ENCODE measurements at regions not wholly inside any gene's neighbourhood (a gene's known extent, or its start where the extent isn't known, plus 50 kb on each side); places are given as distances from the start of the nearest gene placed in this dataset.

- H3K27me3 ChIP-seq (ENCODE audit: control insufficient read depth in 1 of 2, insufficient read depth in 2 of 2, low read length in 2 of 2), result no peaks in the 10 kb centered on the region
- ATAC-seq, result no peak
- no peak for TF ChIP-seq SAP130 (CRISPR knock-in tag; IDR thresholded peaks at IDR 0.05; ENCODE audit: low read depth)
- no peak for TF ChIP-seq AKNA (CRISPR knock-in tag; IDR thresholded peaks at IDR 0.05; ENCODE audit: borderline replicate concordance)
- no peak overlapping the region for H3K9ac ChIP-seq (ENCODE audit: insufficient read depth, low read depth, low read length)
- no TSS peak for BruUV-seq (replicated peaks)
- H2AFZ ChIP-seq (ENCODE audit: low read length), result no peak overlapping the region
- in situ Hi-C loops (cut with HindIII; ENCODE audit: extremely low pct_ligation_motif_present, low pct_unique_long_range_greater_than_20kb), result no loop called here
- POLR2A ChIA-PET, result no interaction called here
- 0% methylated on average over 1 of the region's 1 CpG for WGBS (ENCODE audit: low lambda C conversion rate)
- no peak overlapping the region for H3K4me3 ChIP-seq (replicated peaks in 1 of 3; ENCODE audit: insufficient read depth in 1 of 3, low read depth in 2 of 3, low read length in 3 of 3)
- no peaks in the 10 kb centered on the region for H3K4me1 ChIP-seq (ENCODE audit: insufficient read depth, low read length)
- H4K20me1 ChIP-seq (ENCODE audit: insufficient read depth, low read length), result no peaks in the 10 kb centered on the region
- FAIRE-seq, result no peak
- no peak for DNase-seq (ENCODE audit: low spot score)
- no peak overlapping the region for H3K4me2 ChIP-seq (ENCODE audit: low read depth, low read length)
- no peak overlapping the region for H3K27ac ChIP-seq (ENCODE audit: extremely low read length, insufficient read depth, low read length)
- no peaks in the 10 kb centered on the region for H3K36me3 ChIP-seq (replicated peaks in 1 of 2; ENCODE audit: control insufficient read depth in 1 of 2, insufficient read depth in 2 of 2, low read length in 2 of 2)
- CTCF ChIA-PET (ENCODE audit: low intra/inter-chr PET ratio, low total read pairs), result no interaction called here
- intact Hi-C loops (cut with micrococcal nuclease; ENCODE audit: unreplicated experiment), result no loop called here
- H3K79me2 ChIP-seq (ENCODE audit: insufficient read depth, low read length), result no peaks in the 10 kb centered on the region
- H3K9me3 ChIP-seq (ENCODE audit: low read length), result no peaks in the 10 kb centered on the region
These were observed 204.9 kb upstream of the PTCHD4 start for GRCh38 chr6:48315915-48316314.

GRCh38 chr6:48315051-48315719 lies 204.2 kb upstream of the PTCHD4 start:
- H3K9ac ChIP-seq (ENCODE audit: insufficient read depth, low read depth, low read length), result no peak overlapping the region
- BruUV-seq (replicated peaks), result no TSS peak
- ATAC-seq (no peak), FAIRE-seq (no peak), DNase-seq (ENCODE audit: low spot score) (no peak)
- ChIA-PET POLR2A (no interaction called here), CTCF (ENCODE audit: low intra/inter-chr PET ratio, low total read pairs) (no interaction called here)
- intact Hi-C loops (cut with micrococcal nuclease; ENCODE audit: unreplicated experiment), result no loop called here
- 30% methylated on average over 5 of the region's 5 CpGs for WGBS (ENCODE audit: low lambda C conversion rate)
- in situ Hi-C loops (cut with HindIII; ENCODE audit: extremely low pct_ligation_motif_present, low pct_unique_long_range_greater_than_20kb), result no loop called here
- H3K4me3 ChIP-seq (replicated peaks in 1 of 3; ENCODE audit: insufficient read depth in 1 of 3, low read depth in 2 of 3, low read length in 3 of 3), result no peak overlapping the region
- H2AFZ ChIP-seq (ENCODE audit: low read length), result no peak overlapping the region
- H3K9me3 ChIP-seq (ENCODE audit: low read length), result no peaks in the 10 kb centered on the region
- H3K79me2 ChIP-seq (ENCODE audit: insufficient read depth, low read length), result no peaks in the 10 kb centered on the region
- H3K27me3 ChIP-seq (ENCODE audit: control insufficient read depth in 1 of 2, insufficient read depth in 2 of 2, low read length in 2 of 2), result no peaks in the 10 kb centered on the region
- H3K36me3 ChIP-seq (replicated peaks in 1 of 2; ENCODE audit: control insufficient read depth in 1 of 2, insufficient read depth in 2 of 2, low read length in 2 of 2), result no peaks in the 10 kb centered on the region
- TF ChIP-seq ZBTB43 (CRISPR knock-in tag; conservative IDR thresholded peaks at IDR 0.05) (no peak), SNRNP70 (IDR thresholded peaks at IDR 0.05; ENCODE audit: low read depth, low read length) (no peak), FOXM1 (CRISPR knock-in tag; IDR thresholded peaks at IDR 0.05) (no peak), TERF1 (CRISPR knock-in tag; IDR thresholded peaks at IDR 0.05) (no peak), ZNF660 (CRISPR knock-in tag; IDR thresholded peaks at IDR 0.05; ENCODE audit: borderline replicate concordance, low read depth) (no peak)
- no peak overlapping the region for H3K27ac ChIP-seq (ENCODE audit: extremely low read length, insufficient read depth, low read length)
- no peaks in the 10 kb centered on the region for H3K4me1 ChIP-seq (ENCODE audit: insufficient read depth, low read length)
- no peaks in the 10 kb centered on the region for H4K20me1 ChIP-seq (ENCODE audit: insufficient read depth, low read length)
- no peak overlapping the region for H3K4me2 ChIP-seq (ENCODE audit: low read depth, low read length)
